ENCODE measurements at regions not wholly inside any gene's neighbourhood (a gene's known extent, or its start where the extent isn't known, plus 50 kb on each side); places are given as distances from the start of the nearest gene placed in this dataset.

GRCh38 chr2:209097168-209097567, 326.7 kb upstream of the MAP2 start:
- ChIA-PET POLR2A (no interaction called here), CTCF (no interaction called here)
- no peaks in the 10 kb centered on the region for H3K27me3 ChIP-seq (ENCODE audit: control insufficient read depth, insufficient read depth, low read length)

GRCh38 chr2:209102319-209102718, 321.5 kb upstream of the MAP2 start:
- H3K36me3 ChIP-seq (ENCODE audit: control insufficient read depth, insufficient read depth, low read length): no peaks in the 10 kb centered on the region
- ChIA-PET CTCF (no interaction called here), POLR2A (no interaction called here)
- H3K4me3 ChIP-seq (ENCODE audit: low read depth, low read length): no peak overlapping the region
- TF ChIP-seq CTCF (IDR thresholded peaks at IDR 0.05; ENCODE audit: insufficient read depth, low read depth, low read length): no peak
- H3K27me3 ChIP-seq (ENCODE audit: control insufficient read depth, insufficient read depth, low read length): no peaks in the 10 kb centered on the region
- DNase-seq (ENCODE audit: low read depth): no peak

More at GRCh38 chr2:209097168-209097567, 326.7 kb upstream of the MAP2 start:
- Histone ChIP-seq H3K36me3 (ENCODE audit: control insufficient read depth, insufficient read depth, low read length) (no peaks in the 10 kb centered on the region), H3K4me3 (ENCODE audit: low read depth, low read length) (no peak overlapping the region)
- DNase-seq (ENCODE audit: low read depth): no peak
- no peak for TF ChIP-seq CTCF (IDR thresholded peaks at IDR 0.05; ENCODE audit: insufficient read depth, low read depth, low read length)

- ChIA-PET POLR2A (no interaction called here), CTCF (no interaction called here)
- Histone ChIP-seq H3K4me3 (ENCODE audit: low read depth, low read length) (no peak overlapping the region), H3K27me3 (ENCODE audit: control insufficient read depth, insufficient read depth, low read length) (no peaks in the 10 kb centered on the region), H3K36me3 (ENCODE audit: control insufficient read depth, insufficient read depth, low read length) (no peaks in the 10 kb centered on the region)
- TF ChIP-seq CTCF (IDR thresholded peaks at IDR 0.05; ENCODE audit: insufficient read depth, low read depth, low read length): no peak
- no peak for DNase-seq (ENCODE audit: low read depth)
Observed at GRCh38 chr2:209113026-209113425, 310.8 kb upstream of the MAP2 start.

GRCh38 chr2:209114588-209115240, 309.1 kb upstream of the MAP2 start:
- Histone ChIP-seq H3K36me3 (ENCODE audit: control insufficient read depth, insufficient read depth, low read length) (no peaks in the 10 kb centered on the region), H3K27me3 (ENCODE audit: control insufficient read depth, insufficient read depth, low read length) (no peaks in the 10 kb centered on the region), H3K4me3 (ENCODE audit: low read depth, low read length) (no peak overlapping the region)
- ChIA-PET POLR2A (no interaction called here), CTCF (no interaction called here)
- no peak for TF ChIP-seq CTCF (IDR thresholded peaks at IDR 0.05; ENCODE audit: insufficient read depth, low read depth, low read length)
- DNase-seq (ENCODE audit: low read depth): no peak

GRCh38 chr2:209121691-209122090, 302.2 kb upstream of the MAP2 start:
- POLR2A ChIA-PET: no interaction called here
- no peak for DNase-seq (ENCODE audit: low read depth)
- Histone ChIP-seq H3K4me3 (ENCODE audit: low read depth, low read length) (no peak overlapping the region), H3K27me3 (ENCODE audit: control insufficient read depth, insufficient read depth, low read length) (no peaks in the 10 kb centered on the region), H3K36me3 (ENCODE audit: control insufficient read depth, insufficient read depth, low read length) (no peaks in the 10 kb centered on the region)
- TF ChIP-seq CTCF (IDR thresholded peaks at IDR 0.05; ENCODE audit: insufficient read depth, low read depth, low read length): no peak
- CTCF ChIA-PET: no interaction called here

All from BJ (cell line).